B cell (primary cell): ENCODE measurements at regions not wholly inside any gene's neighbourhood (a gene's known extent, or its start where the extent isn't known, plus 50 kb on each side); places are given as distances from the start of the nearest gene placed in this dataset.

Source experiments
- ATAC-seq: fragments of 200-7000 bp; cut with Tn5 transposase; one replicate; pipeline ENCODE4 v1.10.0; 2021; ENCODE audit warnings: low read depth, mild to moderate bottlenecking, moderate number of reproducible peaks, moderate library complexity
- CTCF ChIA-PET: fragments of 350-600 bp; sonication (Branson Sonifier 250); formaldehyde crosslinking; loops from one replicate; lab custom pipeline; 2021; ENCODE audit warnings: antibody characterized with exemption, inconsistent platforms; lab: Charles Lee
- POLR2A ChIA-PET: fragments of 350-600 bp; sonication (Branson Sonifier 250); formaldehyde crosslinking; loops from one replicate; lab custom pipeline; 2021; ENCODE audit warnings: antibody characterized with exemption; lab: Charles Lee
- DNase-seq: peaks from one replicate; pipeline ENCODE4 v3.0.0; 2013
- H2AFZ ChIP-seq: 2 replicates; pipeline ENCODE4 v1.6.1; 2012; ENCODE audit warnings: mild to moderate bottlenecking, low read depth, low read length; ENCODE audit not compliant: insufficient read depth, poor library complexity, severe bottlenecking
- H3K27ac ChIP-seq, 2 donors: 1 replicate in 1 of 2; 2 replicates in 1 of 2; pipeline ENCODE4 v1.5.1; 2012 to 2013; ENCODE audit warnings: low read length in 2 of 2, mild to moderate bottlenecking in 2 of 2, moderate library complexity in 1 of 2
- H3K27me3 ChIP-seq, 4 experiments: fragments of 200-600 bp in 1 of 4; sonication (generic) in 1 of 4; replicated peaks in 1 of 4; 1 replicate in 2 of 4; 2 replicates in 2 of 4; pipeline versions ENCODE4 v1.6.1 to v1.7.0; 2013 to 2016; ENCODE audit warnings: low read length in 3 of 4, mild to moderate bottlenecking in 2 of 4, mixed read lengths in 1 of 4, moderate library complexity in 1 of 4; ENCODE audit not compliant: insufficient read depth in 4 of 4, control insufficient read depth in 3 of 4; ENCODE audit errors: control extremely low read depth in 1 of 4
- H3K36me3 ChIP-seq, 2 experiments: replicated peaks in 1 of 2; 1 replicate in 1 of 2; 2 replicates in 1 of 2; pipeline versions ENCODE4 v1.6.1 to v1.7.1; 2013; ENCODE audit warnings: low read length in 1 of 2; ENCODE audit not compliant: insufficient read depth in 2 of 2, control insufficient read depth in 1 of 2; ENCODE audit errors: control extremely low read depth in 1 of 2, extremely low read depth in 1 of 2
- H3K4me1 ChIP-seq, 2 donors: fragments of 200-600 bp in 1 of 2; sonication (generic) in 1 of 2; 1 replicate in 1 of 2; 2 replicates in 1 of 2; pipeline versions ENCODE4 v1.5.1 to v1.6.1; 2013 to 2017; ENCODE audit warnings: low read length in 2 of 2; ENCODE audit not compliant: control insufficient read depth in 2 of 2, insufficient read depth in 2 of 2
- H3K4me2 ChIP-seq: replicated peaks from 2 replicates; pipeline ENCODE3; 2012; ENCODE audit warnings: mild to moderate bottlenecking, low read depth, low read length; ENCODE audit not compliant: poor library complexity, severe bottlenecking
- H3K4me3 ChIP-seq, 5 experiments: fragments of 200-600 bp in 1 of 5; sonication (generic) in 1 of 5; 1 replicate in 3 of 5; 2 replicates in 2 of 5; pipeline versions ENCODE4 v1.5.1 to v1.7.0; 2011 to 2016; ENCODE audit warnings: low read length in 4 of 5, mild to moderate bottlenecking in 4 of 5, low read depth in 2 of 5, control low read depth in 1 of 5, moderate library complexity in 1 of 5; ENCODE audit not compliant: insufficient read depth in 1 of 5; ENCODE audit errors: control extremely low read depth in 1 of 5, extremely low read depth in 1 of 5
- H3K79me2 ChIP-seq: fragments of 200-600 bp; sonication (generic); one replicate; pipeline ENCODE4 v1.6.0; 2016; ENCODE audit warnings: low read length; ENCODE audit not compliant: control insufficient read depth, insufficient read depth
- H3K9ac ChIP-seq: fragments of 200-600 bp; sonication (generic); 2 replicates; pipeline ENCODE4 v1.6.1; 2017; ENCODE audit warnings: mild to moderate bottlenecking, low read length, moderate library complexity
- H3K9me3 ChIP-seq, 3 donors: one replicate each; pipeline versions ENCODE4 v1.6.1 to v1.7.1; 2013; ENCODE audit warnings: low read length in 2 of 3; ENCODE audit not compliant: control insufficient read depth in 2 of 3, insufficient read depth in 1 of 3; ENCODE audit errors: control extremely low read depth in 1 of 3
- H4K20me1 ChIP-seq: 2 replicates; pipeline ENCODE4 v1.6.0; 2012; ENCODE audit warnings: mild to moderate bottlenecking, low read length; ENCODE audit not compliant: insufficient read depth, control insufficient read depth, poor library complexity, severe bottlenecking
- H3K27ac Mint-ChIP-seq: one replicate; pipeline ENCODE4 v1.8.0; 2021; ENCODE audit warnings: mixed read lengths
- H3K27me3 Mint-ChIP-seq: one replicate; pipeline ENCODE4 v1.8.0; 2021; ENCODE audit warnings: mixed read lengths
- H3K4me1 Mint-ChIP-seq: one replicate; pipeline ENCODE4 v1.8.0; 2021; ENCODE audit warnings: mixed read lengths
- H3K4me3 Mint-ChIP-seq: one replicate; pipeline ENCODE4 v1.8.0; 2021; ENCODE audit warnings: mixed read lengths
- H3K9me3 Mint-ChIP-seq: one replicate; pipeline ENCODE4 v1.8.0; 2022; ENCODE audit warnings: mixed read lengths; ENCODE audit not compliant: insufficient read depth
- EZH2 ChIP-seq: IDR thresholded peaks from 2 replicates; pipeline ENCODE4 v1.6.1; 2012; ENCODE audit warnings: borderline replicate concordance, low read depth, mild to moderate bottlenecking, moderate library complexity, low read length; ENCODE audit not compliant: insufficient read depth, poor library complexity, severe bottlenecking
- WGBS: methylation state at CpG from one replicate; pipeline ENCODE4 v1.1.5; 2013; ENCODE audit warnings: missing lambda C conversion rate; ENCODE audit not compliant: insufficient coverage; 5-methylcytosine and 5-hydroxymethylcytosine counted together
- intact Hi-C: fragments of 100-400 bp; cut with micrococcal nuclease; formaldehyde crosslinking; loops from one replicate; pipeline ENCODE4 v1.10.0; 2022
- TF ChIP-seq, protein P1 (sequence below): fragments of 200-600 bp; IDR thresholded peaks from one replicate; pipeline ENCODE4 v1.8.0; 2022; ENCODE audit warnings: antibody characterized with exemption, mild to moderate bottlenecking

DNA sequence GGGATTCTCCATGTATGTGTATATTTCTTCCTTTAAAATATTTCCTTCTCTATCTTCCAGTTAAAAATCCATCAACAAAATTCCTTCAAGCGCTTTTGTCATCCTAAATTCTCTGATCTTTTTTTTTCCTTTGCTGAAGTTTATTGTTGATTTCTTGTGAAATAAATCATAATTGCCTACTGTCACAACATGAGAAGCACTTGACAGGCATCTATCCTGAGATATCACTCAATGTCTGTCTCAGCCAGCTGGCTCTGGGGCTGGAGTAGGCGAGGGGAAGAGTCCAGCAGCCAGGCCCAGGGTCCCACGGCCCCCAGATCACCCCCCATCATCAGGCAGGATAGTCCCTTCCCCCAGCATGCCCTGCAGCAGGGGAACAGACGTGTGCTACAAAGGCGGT lies 109.0 kb upstream of the TLE3 start:
- Histone ChIP-seq H3K36me3 (no peaks in the 10 kb centered on the region), H3K4me3 (no peak overlapping the region), H3K9ac (no peak overlapping the region), H3K4me1 (no peaks in the 10 kb centered on the region), H3K4me2 (no peak overlapping the region), H3K9me3 (no peaks in the 10 kb centered on the region), H4K20me1 (no peaks in the 10 kb centered on the region), H3K27ac (no peak overlapping the region), H3K79me2 (no peaks in the 10 kb centered on the region), H3K27me3 (no peaks in the 10 kb centered on the region), H2AFZ (no peak overlapping the region)
- intact Hi-C loops: no loop called here
- H3K27me3 Mint-ChIP-seq: peaks cover 4% of the 10 kb centered on the region
- H3K27ac Mint-ChIP-seq: no peak overlapping the region
- 70% methylated on average over 2 of the region's 5 CpGs for WGBS
- H3K4me3 Mint-ChIP-seq: no peak overlapping the region
- ChIA-PET CTCF (no interaction called here), POLR2A (no interaction called here)
- DNase-seq (no peak), ATAC-seq (no peak)
- H3K4me1 Mint-ChIP-seq: peaks cover 1% of the 10 kb centered on the region
- TF ChIP-seq EZH2: no peak
- TF ChIP-seq, protein P1, sequence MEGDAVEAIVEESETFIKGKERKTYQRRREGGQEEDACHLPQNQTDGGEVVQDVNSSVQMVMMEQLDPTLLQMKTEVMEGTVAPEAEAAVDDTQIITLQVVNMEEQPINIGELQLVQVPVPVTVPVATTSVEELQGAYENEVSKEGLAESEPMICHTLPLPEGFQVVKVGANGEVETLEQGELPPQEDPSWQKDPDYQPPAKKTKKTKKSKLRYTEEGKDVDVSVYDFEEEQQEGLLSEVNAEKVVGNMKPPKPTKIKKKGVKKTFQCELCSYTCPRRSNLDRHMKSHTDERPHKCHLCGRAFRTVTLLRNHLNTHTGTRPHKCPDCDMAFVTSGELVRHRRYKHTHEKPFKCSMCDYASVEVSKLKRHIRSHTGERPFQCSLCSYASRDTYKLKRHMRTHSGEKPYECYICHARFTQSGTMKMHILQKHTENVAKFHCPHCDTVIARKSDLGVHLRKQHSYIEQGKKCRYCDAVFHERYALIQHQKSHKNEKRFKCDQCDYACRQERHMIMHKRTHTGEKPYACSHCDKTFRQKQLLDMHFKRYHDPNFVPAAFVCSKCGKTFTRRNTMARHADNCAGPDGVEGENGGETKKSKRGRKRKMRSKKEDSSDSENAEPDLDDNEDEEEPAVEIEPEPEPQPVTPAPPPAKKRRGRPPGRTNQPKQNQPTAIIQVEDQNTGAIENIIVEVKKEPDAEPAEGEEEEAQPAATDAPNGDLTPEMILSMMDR: no peak
- H3K9me3 Mint-ChIP-seq: no peaks in the 10 kb centered on the region

DNA sequence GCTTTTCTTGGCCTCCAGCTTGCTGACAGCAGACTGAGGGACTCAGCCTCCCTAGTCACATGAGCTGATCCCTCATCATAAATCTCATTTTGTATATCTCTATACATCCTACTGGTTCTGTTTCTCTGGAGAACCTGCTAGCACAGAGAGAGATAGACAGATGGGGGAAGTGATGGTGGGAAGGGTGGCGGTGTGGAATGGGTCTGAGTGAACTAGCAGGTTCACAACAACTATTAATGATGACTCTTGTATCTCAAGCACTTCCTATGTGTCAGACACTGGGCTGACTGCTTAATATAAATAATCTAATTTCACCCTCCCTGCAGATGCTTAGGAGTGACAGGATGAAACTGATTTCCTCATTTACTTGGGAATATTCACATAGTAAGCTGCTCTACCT lies 106.9 kb upstream of the TLE3 start:
- H4K20me1 ChIP-seq: no peaks in the 10 kb centered on the region
- peaks cover 10% of the 10 kb centered on the region for H3K27me3 Mint-ChIP-seq
- no peak overlapping the region for H3K4me3 Mint-ChIP-seq
- no peak overlapping the region for H3K9ac ChIP-seq
- peaks cover 0 to 11% of the 10 kb centered on the region in 2 donors for H3K4me1 ChIP-seq
- no peaks in the 10 kb centered on the region for H3K27me3 ChIP-seq
- no peaks in the 10 kb centered on the region for H3K36me3 ChIP-seq
- H3K4me1 Mint-ChIP-seq: peaks cover 14% of the 10 kb centered on the region
- H3K9me3 Mint-ChIP-seq: no peaks in the 10 kb centered on the region
- no peak for ATAC-seq
- ChIA-PET POLR2A (no interaction called here), CTCF (no interaction called here)
- intact Hi-C loops: no loop called here
- no peak overlapping the region for H2AFZ ChIP-seq
- no peak overlapping the region for H3K4me2 ChIP-seq
- H3K27ac Mint-ChIP-seq: no peak overlapping the region
- H3K4me3 ChIP-seq: no peak overlapping the region
- no peaks in the 10 kb centered on the region for H3K79me2 ChIP-seq
- no peak overlapping the region for H3K27ac ChIP-seq
- TF ChIP-seq EZH2: no peak
- TF ChIP-seq, protein P1: no peak
- H3K9me3 ChIP-seq: no peaks in the 10 kb centered on the region
- WGBS: no CpG with 5 or more reads among the region's 1 CpG
- no peak for DNase-seq
